Activated T-cell treated with anti-CD3 and anti-CD28 coated beads, Interleukin-2, amount 50 U/mL, for 72 hours (primary cell): ENCODE measurements at regions not wholly inside any gene's neighbourhood (a gene's known extent, or its start where the extent isn't known, plus 50 kb on each side); places are given as distances from the start of the nearest gene placed in this dataset.

ENCODE experiments used
- ATAC-seq, 2 donors: fragments of 150-1000 bp; cut with Tn5 transposase; replicated peaks in 1 of 2; 2 replicates each; pipeline ENCODE4 v1.10.0; 2021; ENCODE audit warnings: moderate library complexity in 2 of 2, mild to moderate bottlenecking in 1 of 2
- DNase-seq, 2 donors: peaks; one replicate each; pipeline ENCODE4 v3.0.0; 2021 to 2022; ENCODE audit warnings: mixed read lengths in 1 of 2
- H3K27ac Mint-ChIP-seq: one replicate; pipeline ENCODE4 v1.8.0; 2022; ENCODE audit warnings: mild to moderate bottlenecking, moderate library complexity, mixed read lengths
- H3K27me3 Mint-ChIP-seq: one replicate; pipeline ENCODE4 v1.8.0; 2022; ENCODE audit warnings: low read depth, mixed read lengths
- H3K36me3 Mint-ChIP-seq, 2 donors: one replicate each; pipeline ENCODE4 v1.8.0; 2022; ENCODE audit warnings: mixed read lengths in 2 of 2, mild to moderate bottlenecking in 1 of 2; ENCODE audit not compliant: insufficient read depth in 2 of 2
- H3K4me1 Mint-ChIP-seq: one replicate; pipeline ENCODE4 v1.8.0; 2022; ENCODE audit warnings: low read depth, mixed read lengths
- H3K4me3 Mint-ChIP-seq, 2 donors: one replicate each; pipeline ENCODE4 v1.8.0; 2022; ENCODE audit warnings: mild to moderate bottlenecking in 2 of 2, mixed read lengths in 2 of 2, moderate library complexity in 2 of 2
- H3K9me3 Mint-ChIP-seq, 2 donors: one replicate each; pipeline ENCODE4 v1.8.0; 2022; ENCODE audit warnings: mixed read lengths in 2 of 2

DNA sequence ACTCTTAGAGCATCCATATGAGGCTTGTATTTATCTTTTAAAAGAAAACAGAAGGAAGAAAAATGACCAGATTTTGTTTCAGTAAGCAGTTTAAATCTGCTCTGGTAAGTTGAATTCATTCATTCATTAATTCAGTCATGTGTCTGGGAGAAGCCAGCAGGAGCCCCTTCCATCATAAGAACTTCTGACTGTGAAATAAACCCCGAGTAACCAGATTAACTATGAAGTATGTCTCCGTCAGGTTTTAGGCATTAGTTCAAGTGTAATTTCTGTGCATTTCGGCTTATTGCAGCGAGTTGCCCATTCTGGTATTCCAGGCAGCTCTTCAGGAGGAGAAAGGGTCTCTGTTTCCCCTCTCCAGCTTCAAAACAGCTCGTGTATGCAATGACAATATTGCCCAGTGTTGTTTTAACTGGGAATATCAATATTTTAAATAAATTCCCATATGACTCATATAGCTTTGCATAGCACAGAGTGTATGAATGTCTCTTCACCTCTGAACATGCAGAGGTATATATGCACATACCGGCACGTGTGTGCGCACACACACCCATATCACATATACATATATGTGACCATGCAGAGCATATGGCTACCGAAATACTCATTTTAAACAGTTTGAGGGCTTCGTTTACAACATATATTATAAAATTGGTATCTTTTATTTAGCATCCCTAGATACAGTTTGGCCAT is 255.3 kb downstream of the BCOR start:
- H3K27me3 Mint-ChIP-seq, result peaks cover 33% of the 10 kb centered on the region

GRCh38 chrX:39843318-39843717 is 254.4 kb downstream of the BCOR start:
- H3K27me3 Mint-ChIP-seq, result peaks cover 33% of the 10 kb centered on the region
- no peak overlapping the region for H3K27ac Mint-ChIP-seq
- no peaks in the 10 kb centered on the region for H3K4me1 Mint-ChIP-seq
- no peaks in the 10 kb centered on the region for H3K9me3 Mint-ChIP-seq
- no peak for DNase-seq
- peaks cover 0 to 1% of the 10 kb centered on the region in 2 donors for H3K36me3 Mint-ChIP-seq
- no peak overlapping the region for H3K4me3 Mint-ChIP-seq
- ATAC-seq, result no peak

More for the DNA sequence above, 255.3 kb downstream of the BCOR start:
- ATAC-seq (no peak), DNase-seq (no peak)
- no peak overlapping the region for H3K4me3 Mint-ChIP-seq
- peaks cover 0 to 1% of the 10 kb centered on the region in 2 donors for H3K36me3 Mint-ChIP-seq
- H3K9me3 Mint-ChIP-seq, result no peaks in the 10 kb centered on the region
- no peaks in the 10 kb centered on the region for H3K4me1 Mint-ChIP-seq
- H3K27ac Mint-ChIP-seq, result no peak overlapping the region

DNA sequence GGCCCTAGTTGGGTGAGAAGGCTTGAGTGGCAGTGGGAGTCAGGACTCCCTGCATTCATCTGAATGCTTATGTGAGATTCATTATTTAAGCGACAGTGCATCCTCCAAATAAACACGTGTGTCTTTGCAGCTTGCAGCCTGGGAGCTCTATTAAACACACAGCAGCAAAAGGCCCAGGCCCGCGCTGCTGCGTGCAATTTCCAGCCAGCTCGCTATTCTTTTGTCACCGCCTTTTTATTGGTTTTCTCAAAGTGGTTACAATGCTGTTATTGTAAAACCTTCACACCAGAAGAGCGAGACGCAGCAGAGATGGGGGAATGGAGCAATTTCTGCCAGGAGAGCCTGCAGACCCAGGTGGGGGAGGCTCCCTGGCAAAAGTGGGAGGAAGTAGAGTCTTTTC is 252.5 kb downstream of the BCOR start:
- no peaks in the 10 kb centered on the region for H3K9me3 Mint-ChIP-seq
- H3K27ac Mint-ChIP-seq, result no peak overlapping the region
- peaks cover 4 to 5% of the 10 kb centered on the region in 2 donors for H3K36me3 Mint-ChIP-seq
- H3K4me3 Mint-ChIP-seq, result no peak overlapping the region
- peaks cover 3% of the 10 kb centered on the region for H3K4me1 Mint-ChIP-seq
- DNase-seq (no peak), ATAC-seq (no peak)
- peaks cover 38% of the 10 kb centered on the region for H3K27me3 Mint-ChIP-seq

- H3K27me3 Mint-ChIP-seq, result peaks cover 28% of the 10 kb centered on the region
- no peak for ATAC-seq
- H3K4me3 Mint-ChIP-seq, result no peak overlapping the region
- peaks cover 16% of the 10 kb centered on the region for H3K4me1 Mint-ChIP-seq
- H3K9me3 Mint-ChIP-seq, result no peaks in the 10 kb centered on the region
- DNase-seq, result no peak
- peaks cover 5 to 6% of the 10 kb centered on the region in 2 donors for H3K36me3 Mint-ChIP-seq
- H3K27ac Mint-ChIP-seq, result no peak overlapping the region
Measured at GRCh38 chrX:39846460-39846859, 251.3 kb downstream of the BCOR start.

DNA sequence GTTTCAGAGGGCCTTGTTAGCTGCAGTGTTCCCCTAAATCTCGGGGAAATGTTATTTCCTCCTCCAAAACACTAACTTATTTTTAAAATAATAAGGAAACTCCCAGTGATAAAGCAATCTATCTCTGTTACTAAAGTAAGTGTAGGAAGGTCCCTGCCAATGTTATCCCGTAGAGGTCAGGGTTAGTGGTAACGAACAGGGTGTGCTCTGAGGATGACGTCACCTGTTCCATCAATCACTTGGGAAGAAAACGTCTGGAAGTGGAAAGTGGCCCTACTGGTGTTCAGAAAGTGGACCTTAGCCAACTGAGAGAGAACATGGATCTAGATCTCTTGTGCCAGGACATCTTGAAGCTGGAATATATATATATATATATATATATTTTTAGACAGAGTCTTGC is 249.5 kb downstream of the BCOR start:
- Mint-ChIP-seq H3K36me3 (peaks cover 7 to 10% of the 10 kb centered on the region in 2 donors), H3K27me3 (peaks cover 23% of the 10 kb centered on the region), H3K4me1 (peaks cover 28% of the 10 kb centered on the region), H3K9me3 (no peaks in the 10 kb centered on the region), H3K4me3 (no peak overlapping the region), H3K27ac (no peak overlapping the region)
- ATAC-seq, result no peak
- no peak for DNase-seq

DNA sequence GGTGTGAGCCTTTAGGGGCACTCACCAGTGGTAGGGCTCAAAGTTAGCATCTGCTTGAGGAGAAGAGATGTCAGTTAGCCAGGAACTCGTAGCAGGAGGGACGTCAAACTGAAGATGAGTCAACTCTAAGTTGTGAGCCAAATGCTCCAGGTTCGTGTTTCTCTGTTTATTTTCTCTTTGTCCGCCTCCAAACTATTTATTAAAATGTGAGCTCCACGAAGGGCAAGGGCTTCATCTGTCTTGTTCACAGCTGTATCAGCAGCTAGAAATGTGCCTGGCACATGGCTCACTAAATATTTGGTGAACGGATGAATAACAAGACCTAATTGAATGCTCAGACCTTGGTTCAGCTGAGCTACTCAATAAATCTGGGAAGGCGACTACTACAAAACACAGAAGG is 248.9 kb downstream of the BCOR start:
- peaks cover 10 to 14% of the 10 kb centered on the region in 2 donors for H3K36me3 Mint-ChIP-seq
- no peaks in the 10 kb centered on the region for H3K9me3 Mint-ChIP-seq
- H3K4me3 Mint-ChIP-seq, result no peak overlapping the region
- no peak overlapping the region for H3K27ac Mint-ChIP-seq
- ATAC-seq (no peak), DNase-seq (no peak)
- peaks cover 33% of the 10 kb centered on the region for H3K4me1 Mint-ChIP-seq
- H3K27me3 Mint-ChIP-seq, result peaks cover 17% of the 10 kb centered on the region

DNA sequence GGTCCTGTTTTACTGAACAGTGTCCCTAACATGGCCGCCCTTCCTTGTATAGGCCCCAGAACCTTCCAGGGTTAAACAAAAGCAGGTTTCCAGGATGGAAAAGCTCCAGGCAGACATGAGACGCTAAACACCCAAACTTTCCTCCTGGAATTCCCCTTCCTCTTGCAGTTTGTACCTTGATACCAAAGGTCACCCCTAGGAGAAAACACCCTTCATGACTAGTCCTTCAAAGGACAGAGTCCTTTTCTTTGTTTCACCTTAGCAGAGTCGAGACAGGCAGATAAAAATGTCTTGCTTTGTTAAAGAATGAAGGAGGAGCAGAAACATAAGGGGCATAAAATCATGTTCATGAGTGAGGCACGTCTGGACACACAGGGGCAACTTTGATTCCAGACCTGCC is 247.5 kb downstream of the BCOR start:
- DNase-seq (no peak), ATAC-seq (no peak)
- peaks cover 11 to 16% of the 10 kb centered on the region in 2 donors for H3K36me3 Mint-ChIP-seq
- no peaks in the 10 kb centered on the region for H3K9me3 Mint-ChIP-seq
- peaks cover 46% of the 10 kb centered on the region for H3K4me1 Mint-ChIP-seq
- H3K27ac Mint-ChIP-seq, result no peak overlapping the region
- peaks cover 5% of the 10 kb centered on the region for H3K27me3 Mint-ChIP-seq
- H3K4me3 Mint-ChIP-seq, result no peak overlapping the region

DNA sequence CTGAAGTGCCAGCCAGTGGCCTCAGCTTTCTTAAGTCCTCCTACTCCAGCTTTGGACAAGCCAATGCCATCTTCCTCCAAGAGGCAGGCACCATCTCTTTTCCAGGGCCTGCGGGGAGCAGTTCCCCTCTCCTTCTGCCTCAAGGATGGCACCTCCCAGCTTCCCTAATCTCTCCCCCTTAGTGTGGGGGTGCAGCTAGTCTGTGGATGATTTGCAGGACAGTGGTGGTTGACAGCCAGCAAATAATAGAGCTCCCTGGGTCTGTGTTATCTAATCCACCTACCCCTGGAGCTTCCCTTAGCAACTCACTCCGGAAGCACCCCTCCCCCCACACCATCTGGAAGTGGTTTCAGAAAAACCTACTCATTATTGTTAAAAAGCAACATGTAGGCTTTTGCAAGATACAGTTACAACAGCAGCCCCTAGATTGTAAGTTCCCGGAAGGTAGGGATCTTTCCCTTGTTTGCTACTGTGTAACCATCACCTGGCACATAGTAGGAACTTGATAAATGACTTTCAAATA is 247.1 kb downstream of the BCOR start:
- peaks cover 51% of the 10 kb centered on the region for H3K4me1 Mint-ChIP-seq
- H3K9me3 Mint-ChIP-seq, result no peaks in the 10 kb centered on the region
- peak in 1 of 2 donors; percentile 51 for DNase-seq
- H3K36me3 Mint-ChIP-seq, result peaks cover 11 to 16% of the 10 kb centered on the region in 2 donors
- no peak for ATAC-seq
- no peak overlapping the region for H3K27ac Mint-ChIP-seq
- H3K27me3 Mint-ChIP-seq, result peaks cover 5% of the 10 kb centered on the region
- H3K4me3 Mint-ChIP-seq, result peak overlapping the region in 1 of 2 donors; percentile 75

GRCh38 chrX:39851745-39852455 is 245.9 kb downstream of the BCOR start:
- Mint-ChIP-seq H3K9me3 (peaks cover 0 to 2% of the 10 kb centered on the region in 2 donors), H3K36me3 (peaks cover 11 to 16% of the 10 kb centered on the region in 2 donors), H3K27ac (no peak overlapping the region), H3K27me3 (peaks cover 5% of the 10 kb centered on the region), H3K4me3 (peak overlapping the region; percentile 22 to 75), H3K4me1 (peaks cover 63% of the 10 kb centered on the region)
- ATAC-seq (no peak), DNase-seq (no peak)

GRCh38 chrX:39852491-39852890 is 245.3 kb downstream of the BCOR start:
- no peak overlapping the region for H3K27ac Mint-ChIP-seq
- ATAC-seq, result no peak
- H3K9me3 Mint-ChIP-seq, result peaks cover 0 to 2% of the 10 kb centered on the region in 2 donors
- peaks cover 69% of the 10 kb centered on the region for H3K4me1 Mint-ChIP-seq
- H3K36me3 Mint-ChIP-seq, result peaks cover 10 to 16% of the 10 kb centered on the region in 2 donors
- peak overlapping the region; percentile 93 to 96 for H3K4me3 Mint-ChIP-seq
- peaks cover 5% of the 10 kb centered on the region for H3K27me3 Mint-ChIP-seq
- DNase-seq, result no peak

DNA sequence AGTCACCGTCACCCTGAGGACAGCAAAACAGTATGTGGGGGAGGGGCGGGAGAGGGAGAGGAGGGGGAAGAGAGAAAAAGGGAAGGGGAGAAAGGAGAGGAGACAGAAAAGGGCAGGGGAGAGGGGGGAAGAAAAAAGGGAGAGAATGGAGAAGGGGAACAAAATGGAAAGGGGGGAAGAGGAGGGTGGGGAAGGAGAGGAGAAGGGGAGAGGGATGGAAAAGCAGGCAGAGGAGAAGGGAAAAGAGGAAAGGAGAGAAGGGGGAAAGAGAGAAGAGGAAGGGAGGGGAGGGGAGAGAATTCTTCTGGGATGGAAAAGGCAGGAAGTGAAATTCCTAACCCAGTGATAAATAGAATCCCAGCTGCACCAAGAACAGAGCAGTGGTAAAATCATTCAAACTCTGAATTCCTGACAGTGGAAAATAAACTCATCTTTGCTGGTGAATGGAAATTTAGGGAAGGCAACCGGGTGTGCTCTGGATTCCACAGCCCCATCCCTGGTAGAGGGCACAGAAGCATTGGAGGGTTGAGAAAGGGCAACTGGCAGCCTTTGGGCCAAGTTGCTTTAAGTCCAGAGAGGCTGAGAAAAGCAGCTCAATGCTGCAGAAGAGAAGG is 244.2 kb downstream of the BCOR start:
- Mint-ChIP-seq H3K36me3 (peaks cover 10 to 16% of the 10 kb centered on the region in 2 donors), H3K27me3 (peaks cover 5% of the 10 kb centered on the region), H3K9me3 (peaks cover 0 to 2% of the 10 kb centered on the region in 2 donors), H3K27ac (peak overlapping the region; percentile 88), H3K4me1 (peaks cover 79% of the 10 kb centered on the region), H3K4me3 (peak overlapping the region; percentile 93 to 96)
- ATAC-seq, result no peak
- DNase-seq, result no peak

GRCh38 chrX:39854772-39855747 is 242.7 kb downstream of the BCOR start:
- Mint-ChIP-seq H3K4me1 (peaks cover 91% of the 10 kb centered on the region), H3K4me3 (peak overlapping the region; percentile 93 to 96), H3K27ac (peak overlapping the region; percentile 96), H3K9me3 (peaks cover 0 to 2% of the 10 kb centered on the region in 2 donors), H3K27me3 (peaks cover 2% of the 10 kb centered on the region), H3K36me3 (peaks cover 7 to 13% of the 10 kb centered on the region in 2 donors)
- DNase-seq (peak; percentile 75 to 89), ATAC-seq (peak; percentile 81 to 83)
